Nephron progenitor cell (in vitro differentiated cells): ENCODE measurements at regions not wholly inside any gene's neighbourhood (a gene's known extent, or its start where the extent isn't known, plus 50 kb on each side); places are given as distances from the start of the nearest gene placed in this dataset.

Experiments
- DNase-seq: peaks from one replicate; pipeline ENCODE4 v3.0.0; 2021
- H3K27ac Mint-ChIP-seq: 2 replicates; pipeline ENCODE4 v1.8.0; 2021; ENCODE audit warnings: mild to moderate bottlenecking, moderate library complexity, mixed read lengths
- H3K27me3 Mint-ChIP-seq: 2 replicates; pipeline ENCODE4 v1.8.0; 2021; ENCODE audit warnings: mild to moderate bottlenecking, low read depth, mixed read lengths; ENCODE audit not compliant: poor library complexity
- H3K36me3 Mint-ChIP-seq: 2 replicates; pipeline ENCODE4 v1.8.0; 2021; ENCODE audit warnings: low read depth, mixed read lengths
- H3K4me1 Mint-ChIP-seq: 2 replicates; pipeline ENCODE4 v1.8.0; 2021; ENCODE audit warnings: mixed read lengths
- H3K4me3 Mint-ChIP-seq: 2 replicates; pipeline ENCODE4 v1.8.0; 2021; ENCODE audit warnings: mild to moderate bottlenecking, moderate library complexity, mixed read lengths
- H3K9me3 Mint-ChIP-seq: 2 replicates; pipeline ENCODE4 v1.8.0; 2021; ENCODE audit warnings: mild to moderate bottlenecking, moderate library complexity, mixed read lengths
- CTCF ChIP-seq: fragments of 200-600 bp; sonication (generic); IDR thresholded peaks from 2 replicates; pipeline ENCODE4 v1.5.0; 2021; ENCODE audit warnings: antibody characterized with exemption

GRCh38 chr6:14785493-14785790 is 460.4 kb upstream of the JARID2 start:
- Mint-ChIP-seq H3K9me3 (peaks cover 8% of the 10 kb centered on the region), H3K27ac (no peak overlapping the region), H3K4me3 (no peak overlapping the region), H3K4me1 (peaks cover 68% of the 10 kb centered on the region), H3K36me3 (peaks cover 4% of the 10 kb centered on the region), H3K27me3 (peaks cover 4% of the 10 kb centered on the region)
- no peak for DNase-seq
- no peak for TF ChIP-seq CTCF

- peaks cover 8% of the 10 kb centered on the region for H3K9me3 Mint-ChIP-seq
- TF ChIP-seq CTCF = no peak
- peaks cover 72% of the 10 kb centered on the region for H3K4me1 Mint-ChIP-seq
- peaks cover 4% of the 10 kb centered on the region for H3K36me3 Mint-ChIP-seq
- no peak for DNase-seq
- no peak overlapping the region for H3K27ac Mint-ChIP-seq
- peaks cover 3% of the 10 kb centered on the region for H3K27me3 Mint-ChIP-seq
- no peak overlapping the region for H3K4me3 Mint-ChIP-seq
Measured at GRCh38 chr6:14786008-14786407, 459.9 kb upstream of the JARID2 start.

DNA sequence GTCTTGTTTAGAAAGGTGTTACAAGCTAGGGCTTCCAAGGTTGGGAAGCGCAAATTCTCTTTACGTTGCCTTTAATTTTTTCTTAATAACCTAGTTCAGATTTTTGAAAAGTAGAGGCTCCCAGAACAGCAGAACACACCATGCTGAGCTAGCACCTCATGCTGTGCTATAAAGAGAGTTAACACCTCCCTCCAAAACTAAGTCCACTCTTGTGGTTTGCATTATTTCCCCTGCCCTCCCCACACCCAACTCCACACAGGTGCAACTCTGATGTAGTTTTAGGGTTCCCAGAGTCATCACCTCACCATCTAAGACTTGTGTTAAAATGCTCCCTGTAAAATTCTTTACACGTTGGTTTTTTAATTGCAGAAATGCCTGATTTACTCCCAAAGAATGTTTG is 459.4 kb upstream of the JARID2 start:
- TF ChIP-seq CTCF = no peak
- DNase-seq = no peak
- Mint-ChIP-seq H3K27ac (no peak overlapping the region), H3K4me3 (no peak overlapping the region), H3K4me1 (peaks cover 76% of the 10 kb centered on the region), H3K27me3 (no peaks in the 10 kb centered on the region), H3K36me3 (peaks cover 4% of the 10 kb centered on the region), H3K9me3 (peaks cover 8% of the 10 kb centered on the region)

- no peak for DNase-seq
- Mint-ChIP-seq H3K27me3 (no peaks in the 10 kb centered on the region), H3K36me3 (peaks cover 4% of the 10 kb centered on the region), H3K27ac (no peak overlapping the region), H3K4me3 (no peak overlapping the region), H3K9me3 (peaks cover 8% of the 10 kb centered on the region), H3K4me1 (peaks cover 78% of the 10 kb centered on the region)
- no peak for TF ChIP-seq CTCF
Measured at GRCh38 chr6:14787250-14787649, 458.6 kb upstream of the JARID2 start.

DNA sequence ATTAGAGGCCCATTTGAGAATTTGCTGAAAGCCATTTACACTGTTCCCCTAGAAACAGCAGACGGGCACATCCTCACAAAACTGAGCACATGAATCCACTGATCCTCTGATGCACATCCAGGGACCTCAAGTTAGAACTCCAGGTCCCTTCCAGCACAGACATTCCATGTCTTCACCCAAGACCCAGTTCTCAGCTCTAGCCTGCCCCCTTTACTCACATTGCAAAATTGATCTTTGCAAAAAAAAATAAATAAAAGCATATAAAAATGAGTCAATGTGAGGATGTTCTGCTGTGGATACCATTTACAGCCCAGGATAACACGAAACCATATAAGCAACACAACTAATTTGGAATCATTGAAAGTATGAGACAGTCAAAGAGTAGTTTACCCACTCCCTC is 458.2 kb upstream of the JARID2 start:
- H3K4me1 Mint-ChIP-seq = peaks cover 80% of the 10 kb centered on the region
- no peak overlapping the region for H3K27ac Mint-ChIP-seq
- TF ChIP-seq CTCF = no peak
- no peak for DNase-seq
- H3K4me3 Mint-ChIP-seq = no peak overlapping the region
- H3K27me3 Mint-ChIP-seq = no peaks in the 10 kb centered on the region
- peaks cover 2% of the 10 kb centered on the region for H3K36me3 Mint-ChIP-seq
- H3K9me3 Mint-ChIP-seq = peaks cover 6% of the 10 kb centered on the region

- no peaks in the 10 kb centered on the region for H3K9me3 Mint-ChIP-seq
- no peaks in the 10 kb centered on the region for H3K36me3 Mint-ChIP-seq
- H3K4me1 Mint-ChIP-seq = peaks cover 69% of the 10 kb centered on the region
- no peak for TF ChIP-seq CTCF
- H3K27me3 Mint-ChIP-seq = no peaks in the 10 kb centered on the region
- no peak overlapping the region for H3K4me3 Mint-ChIP-seq
- H3K27ac Mint-ChIP-seq = no peak overlapping the region
- DNase-seq = no peak
Measured at GRCh38 chr6:14789996-14790395, 455.9 kb upstream of the JARID2 start.
